Neuronal stem cell (in vitro differentiated cells): ENCODE measurements at regions not wholly inside any gene's neighbourhood (a gene's known extent, or its start where the extent isn't known, plus 50 kb on each side); places are given as distances from the start of the nearest gene placed in this dataset.

Experiments used
- DNase-seq: peaks from one replicate; pipeline ENCODE4 v3.0.0-alpha.2; 2013; ENCODE audit warnings: low spot score
- H2AFZ ChIP-seq: one replicate; pipeline ENCODE4 v1.6.1; 2013; ENCODE audit warnings: mild to moderate bottlenecking, low read length, inconsistent platforms
- H2AK5ac ChIP-seq: 2 replicates; pipeline ENCODE4 v1.6.1; 2013; ENCODE audit warnings: low read depth, mild to moderate bottlenecking, inconsistent platforms, low read length, moderate library complexity, mixed read lengths
- H2BK120ac ChIP-seq: 2 replicates; pipeline ENCODE4 v1.6.1; 2013; ENCODE audit warnings: low read depth, mild to moderate bottlenecking, inconsistent platforms, low read length, moderate library complexity, mixed read lengths
- H2BK12ac ChIP-seq: one replicate; pipeline ENCODE4 v1.6.1; 2013; ENCODE audit warnings: low read length, inconsistent platforms
- H2BK15ac ChIP-seq: 2 replicates; pipeline ENCODE4 v1.6.1; 2013; ENCODE audit warnings: mild to moderate bottlenecking, low read length, inconsistent platforms, mixed read lengths
- H2BK5ac ChIP-seq: one replicate; pipeline ENCODE4 v1.6.1; 2013; ENCODE audit warnings: inconsistent platforms, mild to moderate bottlenecking, low read length, moderate library complexity
- H3K14ac ChIP-seq: one replicate; pipeline ENCODE4 v1.6.1; 2013; ENCODE audit warnings: low read length, inconsistent platforms
- H3K18ac ChIP-seq: 2 replicates; pipeline ENCODE4 v1.6.1; 2013; ENCODE audit warnings: low read length, inconsistent platforms
- H3K23ac ChIP-seq: 2 replicates; pipeline ENCODE4 v1.6.1; 2013; ENCODE audit warnings: low read depth, mild to moderate bottlenecking, mixed read lengths, low read length, inconsistent platforms; ENCODE audit not compliant: poor library complexity
- H3K27ac ChIP-seq: replicated peaks from 3 replicates; pipeline ENCODE4 v1.5.1; 2013; ENCODE audit warnings: low read length, inconsistent platforms
- H3K27me3 ChIP-seq, 3 experiments: 2 replicates each; pipeline ENCODE4 v1.6.1; 2013; ENCODE audit warnings: low read length in 3 of 3, mild to moderate bottlenecking in 2 of 3, inconsistent platforms in 1 of 3, low read depth in 1 of 3, mixed read lengths in 1 of 3, moderate library complexity in 1 of 3; ENCODE audit not compliant: control insufficient read depth in 3 of 3, insufficient read depth in 3 of 3
- H3K36me3 ChIP-seq, 2 donors: replicated peaks in 1 of 2; 2 replicates each; pipeline ENCODE4 v1.6.1; 2013; ENCODE audit warnings: low read length in 2 of 2; ENCODE audit not compliant: control insufficient read depth in 2 of 2, insufficient read depth in 2 of 2
- H3K4ac ChIP-seq: 2 replicates; pipeline ENCODE4 v1.6.1; 2013; ENCODE audit warnings: inconsistent platforms, mild to moderate bottlenecking, low read length, moderate library complexity
- H3K4me1 ChIP-seq, 2 donors: 1 replicate in 1 of 2; 2 replicates in 1 of 2; pipeline ENCODE4 v1.6.1; 2013; ENCODE audit warnings: low read length in 2 of 2, low read depth in 1 of 2; ENCODE audit not compliant: control insufficient read depth in 2 of 2, insufficient read depth in 1 of 2
- H3K4me2 ChIP-seq: one replicate; pipeline ENCODE4 v1.6.1; 2013; ENCODE audit warnings: mild to moderate bottlenecking, low read length, inconsistent platforms; ENCODE audit not compliant: insufficient read depth, poor library complexity, severe bottlenecking
- H3K4me3 ChIP-seq, 2 donors: 2 replicates each; pipeline ENCODE4 v1.5.1; 2013; ENCODE audit warnings: low read length in 2 of 2, mild to moderate bottlenecking in 2 of 2, inconsistent platforms in 1 of 2, moderate library complexity in 1 of 2
- H3K79me1 ChIP-seq: one replicate; pipeline ENCODE4 v1.6.1; 2013; ENCODE audit warnings: low read depth, mild to moderate bottlenecking, inconsistent platforms, low read length, moderate library complexity
- H3K9ac ChIP-seq: one replicate; pipeline ENCODE4 v1.6.1; 2013; ENCODE audit warnings: mild to moderate bottlenecking, low read depth, low read length, inconsistent platforms; ENCODE audit not compliant: poor library complexity
- H3K9me3 ChIP-seq, 2 donors: replicated peaks in 1 of 2; 2 replicates each; pipeline versions ENCODE3 to v1.6.1; 2013; ENCODE audit warnings: low read length in 2 of 2, mild to moderate bottlenecking in 2 of 2, inconsistent platforms in 1 of 2, low read depth in 1 of 2, mixed read lengths in 1 of 2, moderate library complexity in 1 of 2; ENCODE audit not compliant: control insufficient read depth in 2 of 2, insufficient read depth in 1 of 2
- H4K8ac ChIP-seq: one replicate; pipeline ENCODE4 v1.6.1; 2013; ENCODE audit warnings: low read depth, mild to moderate bottlenecking, inconsistent platforms, low read length, moderate library complexity
- H4K91ac ChIP-seq: one replicate; pipeline ENCODE4 v1.6.1; 2013; ENCODE audit warnings: low read length, low read depth, mild to moderate bottlenecking, inconsistent platforms; ENCODE audit not compliant: poor library complexity
- WGBS, 2 donors: extraction: QIAGEN DNeasy Blood & Tissue Kit; methylation state at CpG; one replicate each; pipeline ENCODE4 v1.1.7; 2013; ENCODE audit warnings: missing lambda C conversion rate in 2 of 2, mixed read lengths in 1 of 2; ENCODE audit not compliant: insufficient read length in 2 of 2, insufficient replicate concordance in 1 of 2; ENCODE audit errors: extremely low coverage in 2 of 2; 5-methylcytosine and 5-hydroxymethylcytosine counted together

DNA sequence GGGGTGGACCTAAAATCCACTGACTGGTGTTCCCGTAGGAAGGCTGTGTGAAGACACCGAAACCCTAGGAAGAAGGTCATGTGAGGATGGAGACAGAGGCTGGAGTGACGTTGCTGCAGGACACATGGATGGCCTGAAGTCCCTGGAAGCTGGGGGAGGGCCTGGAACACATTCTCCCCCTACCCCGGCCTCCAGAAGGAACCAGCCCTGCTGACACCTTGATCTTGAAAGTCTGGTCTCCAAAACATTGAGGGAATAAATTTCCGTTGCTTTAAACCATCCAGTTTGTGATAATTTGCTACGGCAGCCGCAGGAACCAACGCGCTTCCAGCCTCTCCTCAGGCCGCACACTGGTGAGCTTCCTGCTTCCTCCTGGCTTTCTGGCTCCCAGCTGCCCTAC, 288.2 kb downstream of the GLRX3 start:
- H3K23ac ChIP-seq: no peak overlapping the region
- DNase-seq: no peak
- no peak overlapping the region for H3K14ac ChIP-seq
- H3K9me3 ChIP-seq: no peaks in the 10 kb centered on the region
- H3K4me2 ChIP-seq: no peak overlapping the region
- no peak overlapping the region for H3K18ac ChIP-seq
- no peak overlapping the region for H3K9ac ChIP-seq
- H3K27me3 ChIP-seq: no peaks in the 10 kb centered on the region
- H2AFZ ChIP-seq: no peak overlapping the region
- no peak overlapping the region for H2AK5ac ChIP-seq
- H2BK5ac ChIP-seq: no peak overlapping the region
- no peak overlapping the region for H2BK120ac ChIP-seq
- H4K91ac ChIP-seq: no peak overlapping the region
- H3K36me3 ChIP-seq: no peaks in the 10 kb centered on the region
- H3K79me1 ChIP-seq: no peaks in the 10 kb centered on the region
- H3K4ac ChIP-seq: no peak overlapping the region
- no peak overlapping the region for H3K4me3 ChIP-seq
- no peak overlapping the region for H2BK12ac ChIP-seq
- no CpG with 5 or more reads among the region's 10 CpGs for WGBS, 2 donors
- H3K27ac ChIP-seq: no peak overlapping the region
- H2BK15ac ChIP-seq: no peak overlapping the region
- no peaks in the 10 kb centered on the region for H3K4me1 ChIP-seq
- H4K8ac ChIP-seq: no peak overlapping the region

DNA sequence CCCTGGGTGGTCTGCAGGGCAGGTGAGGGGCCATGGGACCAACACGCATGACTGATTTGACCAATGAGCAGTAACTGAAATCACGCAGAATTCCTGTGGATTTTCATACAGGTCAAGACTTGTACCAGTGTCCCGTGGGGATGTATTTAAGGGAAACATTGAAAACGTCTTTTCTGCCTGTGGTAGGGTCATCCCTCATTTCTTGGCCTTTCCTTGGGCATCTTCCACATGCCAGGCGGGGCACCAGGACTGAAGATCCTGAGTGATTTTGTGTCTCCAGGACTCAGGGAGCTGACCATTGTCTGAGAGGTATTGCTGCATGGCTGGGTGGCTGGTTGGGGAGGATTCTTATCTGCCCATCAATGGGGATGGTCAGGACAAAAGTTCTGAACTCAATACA, 289.0 kb downstream of the GLRX3 start:
- Histone ChIP-seq H3K23ac (no peak overlapping the region), H3K4me2 (no peak overlapping the region), H3K27me3 (no peaks in the 10 kb centered on the region), H3K9me3 (no peaks in the 10 kb centered on the region), H2AFZ (no peak overlapping the region), H2BK120ac (no peak overlapping the region), H3K27ac (no peak overlapping the region), H2BK15ac (no peak overlapping the region), H3K9ac (no peak overlapping the region), H3K4me3 (no peak overlapping the region), H3K4me1 (no peaks in the 10 kb centered on the region), H2BK5ac (no peak overlapping the region), H3K4ac (no peak overlapping the region), H4K8ac (no peak overlapping the region), H3K18ac (no peak overlapping the region), H3K14ac (no peak overlapping the region), H3K79me1 (no peaks in the 10 kb centered on the region), H2AK5ac (no peak overlapping the region), H2BK12ac (no peak overlapping the region), H4K91ac (no peak overlapping the region), H3K36me3 (no peaks in the 10 kb centered on the region)
- WGBS, 2 donors: no CpG with 5 or more reads among the region's 5 CpGs
- DNase-seq: no peak

DNA sequence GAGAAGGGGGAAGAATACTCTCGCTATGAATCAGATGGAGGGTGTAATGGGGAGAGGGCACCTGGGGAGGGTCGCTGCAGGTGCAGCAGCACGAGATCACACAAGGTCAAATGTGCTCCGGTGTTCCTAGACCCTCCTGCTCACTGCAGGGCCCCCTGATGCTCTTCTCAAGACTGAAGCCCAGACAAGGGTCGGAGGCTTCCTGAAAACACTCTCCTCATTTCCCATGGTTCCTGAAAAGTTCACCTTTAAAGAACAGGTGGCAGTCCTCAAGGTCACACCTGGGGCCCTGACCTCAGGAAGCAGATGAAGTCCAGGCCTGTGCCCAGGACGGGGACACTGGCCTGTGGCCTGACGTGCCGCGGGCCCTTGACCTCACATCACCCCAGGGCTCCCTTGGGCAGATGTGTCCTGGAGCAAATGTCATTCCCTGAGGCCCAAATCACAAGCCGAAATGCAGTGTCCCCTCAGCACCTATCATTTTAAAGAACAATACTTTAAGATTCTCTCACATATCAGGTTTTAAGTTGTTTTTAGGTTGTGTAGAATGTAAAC, 289.8 kb downstream of the GLRX3 start:
- DNase-seq: no peak
- no peak overlapping the region for H3K4me2 ChIP-seq
- no peak overlapping the region for H2BK15ac ChIP-seq
- no peak overlapping the region for H2BK120ac ChIP-seq
- no peak overlapping the region for H2BK5ac ChIP-seq
- H2AFZ ChIP-seq: no peak overlapping the region
- H3K4me3 ChIP-seq: peak overlapping the region in 1 of 2 donors; percentile 9
- no peak overlapping the region for H4K91ac ChIP-seq
- no peak overlapping the region for H2AK5ac ChIP-seq
- WGBS, 2 donors: no CpG with 5 or more reads among the region's 10 CpGs
- H3K27me3 ChIP-seq: no peaks in the 10 kb centered on the region
- H3K9ac ChIP-seq: no peak overlapping the region
- no peak overlapping the region for H4K8ac ChIP-seq
- H3K18ac ChIP-seq: no peak overlapping the region
- H3K14ac ChIP-seq: no peak overlapping the region
- no peak overlapping the region for H3K23ac ChIP-seq
- H3K4ac ChIP-seq: no peak overlapping the region
- H3K36me3 ChIP-seq: no peaks in the 10 kb centered on the region
- no peaks in the 10 kb centered on the region for H3K79me1 ChIP-seq
- H2BK12ac ChIP-seq: no peak overlapping the region
- H3K9me3 ChIP-seq: no peaks in the 10 kb centered on the region
- H3K4me1 ChIP-seq: no peaks in the 10 kb centered on the region
- H3K27ac ChIP-seq: no peak overlapping the region

DNA sequence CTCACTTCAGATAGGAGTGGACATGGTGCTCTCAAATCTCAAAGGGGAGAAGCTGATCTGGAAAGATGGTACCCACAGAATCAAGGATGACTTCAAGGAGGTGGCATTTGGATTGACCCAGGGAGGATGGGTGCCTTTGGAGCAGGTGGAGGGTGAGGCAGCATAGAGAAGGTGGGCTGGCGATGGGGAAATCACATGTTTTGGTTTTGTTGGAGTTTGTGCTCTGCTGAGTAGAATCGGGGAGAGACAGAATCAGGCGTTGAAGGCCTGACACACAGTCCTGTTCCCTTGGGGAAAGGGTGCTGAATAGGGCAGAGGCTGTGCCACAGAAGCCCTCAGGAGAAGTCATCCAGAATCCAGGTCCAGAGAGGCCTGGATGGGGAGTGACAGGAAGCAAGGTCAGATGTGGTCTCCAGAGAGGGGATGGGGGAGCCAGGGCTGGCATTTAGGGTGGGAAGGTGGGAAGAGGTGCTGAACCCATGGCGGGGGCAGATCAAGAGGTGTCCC, 291.1 kb downstream of the GLRX3 start:
- Histone ChIP-seq H4K91ac (no peak overlapping the region), H2BK12ac (no peak overlapping the region), H2BK5ac (no peak overlapping the region), H3K27me3 (no peaks in the 10 kb centered on the region), H3K9me3 (no peaks in the 10 kb centered on the region), H3K4ac (no peak overlapping the region), H4K8ac (no peak overlapping the region), H3K27ac (no peak overlapping the region), H3K23ac (no peak overlapping the region), H3K14ac (no peak overlapping the region), H3K79me1 (no peaks in the 10 kb centered on the region), H2BK15ac (no peak overlapping the region), H3K4me1 (no peaks in the 10 kb centered on the region), H3K4me3 (no peak overlapping the region), H3K4me2 (no peak overlapping the region), H2AK5ac (no peak overlapping the region), H3K18ac (no peak overlapping the region), H2AFZ (no peak overlapping the region), H2BK120ac (no peak overlapping the region), H3K36me3 (no peaks in the 10 kb centered on the region), H3K9ac (no peak overlapping the region)
- no peak for DNase-seq
- no CpG with 5 or more reads among the region's 4 CpGs for WGBS, 2 donors
